SJCRH30 (cell line): ENCODE measurements at regions not wholly inside any gene's neighbourhood (a gene's known extent, or its start where the extent isn't known, plus 50 kb on each side); places are given as distances from the start of the nearest gene placed in this dataset.
"Not testable (repeated sequence)": the region's sequence is repeated elsewhere in the genome, so short reads cannot be mapped to it uniquely, and the experiment has no call there.

ENCODE experiments used
- DNase-seq, 2 experiments: peaks; one replicate each; pipeline ENCODE4 v3.0.0-alpha.2; 2015 to 2020
- H3K27ac ChIP-seq: fragments of 250-450 bp; sonication (Bioruptor Pico); 2 replicates; pipeline ENCODE4 v1.5.1; 2020; ENCODE audit warnings: mild to moderate bottlenecking, moderate library complexity
- H3K27me3 ChIP-seq: fragments of 250-450 bp; sonication (Bioruptor Pico); 2 replicates; pipeline ENCODE4 v1.5.1; 2020; ENCODE audit warnings: mild to moderate bottlenecking, moderate library complexity
- H3K36me3 ChIP-seq: fragments of 250-450 bp; sonication (Bioruptor Pico); 2 replicates; pipeline ENCODE4 v1.5.1; 2020; ENCODE audit warnings: mild to moderate bottlenecking, moderate library complexity
- H3K4me1 ChIP-seq: fragments of 250-450 bp; sonication (Bioruptor Pico); 2 replicates; pipeline ENCODE4 v1.5.1; 2020; ENCODE audit warnings: mild to moderate bottlenecking, moderate library complexity
- H3K4me3 ChIP-seq: fragments of 250-450 bp; sonication (Bioruptor Pico); 2 replicates; pipeline ENCODE4 v1.5.1; 2020; ENCODE audit warnings: mild to moderate bottlenecking, moderate library complexity
- H3K9me3 ChIP-seq: fragments of 250-450 bp; sonication (Bioruptor Pico); replicated peaks from 2 replicates; pipeline ENCODE4 v1.5.1; 2020; ENCODE audit warnings: mild to moderate bottlenecking, moderate library complexity

DNA sequence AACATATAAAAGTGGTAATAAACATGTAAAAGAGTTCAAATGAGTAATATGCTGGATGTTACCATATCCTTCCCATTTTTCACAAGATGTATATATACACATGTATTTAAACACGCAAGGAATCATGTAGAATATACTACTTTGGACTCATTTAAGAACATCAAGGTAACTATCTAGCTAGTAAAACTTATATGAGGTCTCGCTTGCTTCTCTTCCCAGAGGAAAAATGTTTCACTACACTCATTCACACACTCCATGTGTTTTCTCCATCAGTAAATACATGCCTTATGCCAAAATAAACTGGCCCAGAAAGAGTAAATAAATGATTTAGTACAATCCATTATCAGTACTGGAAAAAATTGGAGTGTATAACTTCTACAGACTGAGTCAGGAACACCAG lies 229.2 kb upstream of the MME start:
- no peak for DNase-seq
- no peak overlapping the region for H3K27ac ChIP-seq
- H3K27me3 ChIP-seq = no peaks in the 10 kb centered on the region
- no peaks in the 10 kb centered on the region for H3K36me3 ChIP-seq
- H3K4me3 ChIP-seq = no peak overlapping the region
- no peaks in the 10 kb centered on the region for H3K4me1 ChIP-seq
- no peaks in the 10 kb centered on the region for H3K9me3 ChIP-seq

- H3K27ac ChIP-seq = no peak overlapping the region
- H3K9me3 ChIP-seq = no peaks in the 10 kb centered on the region
- H3K36me3 ChIP-seq = no peaks in the 10 kb centered on the region
- H3K27me3 ChIP-seq = no peaks in the 10 kb centered on the region
- no peaks in the 10 kb centered on the region for H3K4me1 ChIP-seq
- DNase-seq = no peak
- H3K4me3 ChIP-seq = no peak overlapping the region
Observed at GRCh38 chr3:154849408-154849807, 230.7 kb upstream of the MME start.

DNA sequence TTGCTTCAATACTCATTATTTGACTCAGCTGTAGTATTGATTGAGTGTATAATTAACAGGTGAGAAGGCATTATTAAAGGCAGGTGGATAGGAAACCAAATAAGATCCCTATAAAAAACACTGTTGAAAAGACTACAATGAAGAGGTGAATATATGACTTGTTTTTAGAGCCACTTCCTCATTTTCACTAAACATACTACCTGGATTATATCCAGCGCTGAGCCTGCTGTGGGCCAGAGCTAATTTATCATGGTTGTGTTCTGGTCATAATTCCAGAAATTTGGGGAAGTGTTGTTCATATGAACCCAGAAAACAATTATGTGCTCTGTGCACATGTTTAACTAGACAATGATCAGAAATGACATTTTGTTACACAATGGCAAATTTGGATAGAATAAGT lies 235.3 kb upstream of the MME start:
- Histone ChIP-seq H3K36me3 (no peaks in the 10 kb centered on the region), H3K4me1 (no peaks in the 10 kb centered on the region), H3K27me3 (no peaks in the 10 kb centered on the region), H3K9me3 (no peaks in the 10 kb centered on the region), H3K4me3 (no peak overlapping the region), H3K27ac (no peak overlapping the region)
- no peak for DNase-seq

- H3K27ac ChIP-seq = no peak overlapping the region
- H3K4me3 ChIP-seq = no peak overlapping the region
- no peaks in the 10 kb centered on the region for H3K9me3 ChIP-seq
- H3K4me1 ChIP-seq = no peaks in the 10 kb centered on the region
- H3K36me3 ChIP-seq = no peaks in the 10 kb centered on the region
- no peaks in the 10 kb centered on the region for H3K27me3 ChIP-seq
- no peak for DNase-seq
Observed at GRCh38 chr3:154843647-154844046, 236.5 kb upstream of the MME start.

DNA sequence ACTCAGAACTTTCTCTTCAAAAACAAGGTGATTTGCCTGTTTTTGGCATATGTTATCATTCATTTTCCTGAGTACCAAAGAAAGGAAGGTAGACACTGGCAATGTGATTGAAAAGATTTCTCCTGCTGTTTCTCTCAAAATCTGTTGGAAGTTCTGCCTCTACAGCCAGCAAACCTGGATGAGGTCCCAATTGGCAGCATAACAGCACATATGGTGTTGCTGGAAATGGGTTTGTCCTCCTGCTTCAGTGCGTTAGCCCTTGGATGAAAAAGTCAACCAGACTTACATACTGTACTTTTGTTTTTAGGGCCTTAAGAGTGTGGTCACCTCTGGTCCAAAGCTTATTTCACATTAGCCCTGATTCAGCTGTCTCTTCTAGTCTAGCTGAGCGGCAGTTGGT lies 237.6 kb upstream of the MME start:
- Histone ChIP-seq H3K4me3 (no peak overlapping the region), H3K27me3 (no peaks in the 10 kb centered on the region), H3K27ac (no peak overlapping the region), H3K36me3 (no peaks in the 10 kb centered on the region), H3K9me3 (no peaks in the 10 kb centered on the region), H3K4me1 (no peaks in the 10 kb centered on the region)
- DNase-seq = no peak

DNA sequence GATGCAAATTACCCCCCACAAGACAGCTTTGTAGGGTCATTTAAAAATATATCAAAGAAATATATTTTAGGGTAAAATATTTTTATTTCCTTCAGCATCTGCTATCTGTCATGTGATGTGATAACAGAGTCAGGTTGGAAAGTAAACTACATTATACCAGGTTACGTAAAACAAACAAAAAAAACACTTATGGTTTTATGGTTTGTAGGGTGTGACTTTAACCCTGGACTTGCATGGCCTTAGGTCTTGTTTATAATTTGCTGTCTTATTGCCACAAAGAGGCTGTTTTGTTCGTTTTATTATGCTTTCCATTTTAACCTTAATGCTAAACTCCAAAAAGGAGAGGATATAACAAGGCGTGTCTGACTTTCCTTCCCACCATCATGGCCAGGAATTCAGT lies 244.5 kb upstream of the MME start:
- no peak overlapping the region for H3K4me3 ChIP-seq
- H3K9me3 ChIP-seq = no peaks in the 10 kb centered on the region
- no peaks in the 10 kb centered on the region for H3K27me3 ChIP-seq
- H3K4me1 ChIP-seq = no peaks in the 10 kb centered on the region
- no peak overlapping the region for H3K27ac ChIP-seq
- no peak for DNase-seq
- no peaks in the 10 kb centered on the region for H3K36me3 ChIP-seq

GRCh38 chr3:154834831-154835230 lies 245.3 kb upstream of the MME start:
- H3K9me3 ChIP-seq, DNase-seq, H3K27ac ChIP-seq, H3K36me3 ChIP-seq, H3K4me3 ChIP-seq, H3K4me1 ChIP-seq, H3K27me3 ChIP-seq: not testable (repeated sequence)

- Histone ChIP-seq H3K9me3 (no peaks in the 10 kb centered on the region), H3K27ac (no peak overlapping the region)
- DNase-seq = no peak
Observed at GRCh38 chr3:154829929-154830328, 250.2 kb upstream of the MME start.

DNA sequence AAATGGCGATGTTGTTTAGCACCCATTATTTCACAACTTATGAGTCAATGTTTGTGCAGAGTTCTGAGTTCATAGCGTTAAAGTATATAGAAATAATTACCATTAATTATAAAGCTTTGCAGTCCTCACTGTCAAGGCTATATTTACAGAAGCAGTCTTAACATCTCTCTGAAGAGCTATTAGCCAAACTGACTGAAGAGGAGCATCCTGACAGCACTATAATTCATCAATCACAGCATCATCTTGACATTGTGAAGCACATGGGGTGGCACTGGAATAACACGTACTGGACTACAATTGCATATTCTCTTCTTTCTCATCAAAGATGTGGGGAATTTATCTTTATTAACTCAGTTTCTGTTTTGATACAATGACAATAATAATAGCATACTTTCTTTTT lies 260.6 kb upstream of the MME start:
- Histone ChIP-seq H3K9me3 (no peaks in the 10 kb centered on the region), H3K36me3 (no peaks in the 10 kb centered on the region), H3K4me3 (no peak overlapping the region), H3K4me1 (no peaks in the 10 kb centered on the region), H3K27me3 (no peaks in the 10 kb centered on the region), H3K27ac (no peak overlapping the region)
- no peak for DNase-seq

More at GRCh38 chr3:154829929-154830328, 250.2 kb upstream of the MME start:
- Histone ChIP-seq H3K27me3 (no peaks in the 10 kb centered on the region), H3K36me3 (no peaks in the 10 kb centered on the region), H3K4me3 (no peak overlapping the region), H3K4me1 (no peaks in the 10 kb centered on the region)

DNA sequence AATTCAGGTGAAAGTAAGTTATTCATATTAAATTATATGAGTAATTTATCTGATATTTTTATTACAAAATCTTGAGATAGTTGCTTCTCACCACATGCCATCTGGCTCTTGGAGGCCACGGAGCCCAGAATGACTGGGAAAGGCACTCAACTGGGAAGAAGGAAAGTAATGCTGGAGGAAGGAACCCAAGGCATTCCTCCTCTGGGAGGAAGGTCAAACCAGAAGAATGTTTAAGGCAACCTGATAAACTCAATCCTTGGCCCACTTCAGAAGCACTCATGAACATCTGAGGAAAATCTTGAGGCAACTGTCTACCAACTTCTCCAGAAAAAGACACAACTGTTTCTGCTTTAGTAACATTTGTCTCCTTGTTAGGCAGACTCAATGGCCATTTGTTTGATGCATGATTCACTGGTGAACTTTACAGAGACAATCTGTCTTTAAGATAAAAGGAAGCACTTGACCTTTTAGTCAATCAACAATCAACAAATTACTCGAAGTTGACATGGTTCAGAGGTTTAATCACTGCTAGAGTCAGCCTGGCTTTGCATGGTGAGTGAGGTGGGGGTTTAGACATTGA lies 261.4 kb upstream of the MME start:
- no peak overlapping the region for H3K27ac ChIP-seq
- no peak overlapping the region for H3K4me3 ChIP-seq
- H3K4me1 ChIP-seq = no peaks in the 10 kb centered on the region
- H3K9me3 ChIP-seq = no peaks in the 10 kb centered on the region
- no peak for DNase-seq
- H3K36me3 ChIP-seq = no peaks in the 10 kb centered on the region
- no peaks in the 10 kb centered on the region for H3K27me3 ChIP-seq

DNA sequence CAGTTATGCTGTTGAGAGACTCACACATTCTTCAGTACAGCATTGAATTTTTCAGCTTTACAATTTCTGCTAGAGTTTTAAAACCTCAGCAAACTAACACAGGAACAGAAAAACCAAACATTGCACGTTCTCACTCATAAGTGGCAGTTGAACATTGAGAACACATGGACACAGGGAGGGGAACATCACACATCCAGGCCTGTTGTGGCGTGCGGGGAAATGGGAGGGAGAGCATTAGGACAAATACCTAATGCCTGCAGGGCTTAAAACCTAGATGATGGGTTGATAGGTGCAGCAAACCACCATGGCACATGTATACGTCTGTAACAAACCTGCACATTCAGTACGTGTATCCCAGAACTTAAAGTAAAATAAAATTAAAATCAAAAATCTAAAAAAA lies 270.1 kb upstream of the MME start:
- not testable (repeated sequence) for H3K9me3 ChIP-seq, H3K27me3 ChIP-seq, H3K4me1 ChIP-seq, DNase-seq, H3K36me3 ChIP-seq, H3K27ac ChIP-seq, H3K4me3 ChIP-seq

DNA sequence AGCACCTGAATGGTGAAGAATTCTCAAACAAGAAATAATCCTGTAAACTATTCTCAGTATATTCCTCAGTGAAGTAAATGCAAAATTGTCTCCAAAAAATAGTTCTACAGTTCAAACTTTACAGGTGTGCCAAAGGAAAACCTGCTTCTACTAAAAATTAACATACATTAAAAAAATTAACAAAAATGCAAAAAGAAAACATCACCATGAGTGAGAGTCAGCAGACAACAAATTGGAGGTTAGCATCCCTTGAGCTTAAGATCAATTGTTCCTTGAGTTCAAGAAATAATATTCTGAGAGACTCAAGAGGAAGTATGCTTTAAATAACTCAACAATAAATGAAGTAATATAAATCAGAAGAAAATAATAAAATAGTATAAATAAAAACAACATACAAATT lies 278.4 kb upstream of the MME start:
- H3K4me1 ChIP-seq = no peaks in the 10 kb centered on the region
- no peak for DNase-seq
- H3K9me3 ChIP-seq = no peaks in the 10 kb centered on the region
- H3K4me3 ChIP-seq = no peak overlapping the region
- H3K36me3 ChIP-seq = no peaks in the 10 kb centered on the region; the same call in 1 of the 2 replicates
- H3K27ac ChIP-seq = no peak overlapping the region
- H3K27me3 ChIP-seq = no peaks in the 10 kb centered on the region

GRCh38 chr3:154799800-154800199 lies 280.3 kb upstream of the MME start:
- no peak for DNase-seq
- no peaks in the 10 kb centered on the region for H3K9me3 ChIP-seq
- H3K36me3 ChIP-seq = no peaks in the 10 kb centered on the region; the same call in 1 of the 2 replicates
- H3K27me3 ChIP-seq = no peaks in the 10 kb centered on the region
- peaks cover 3% of the 10 kb centered on the region; the same call in 1 of the 2 replicates for H3K4me1 ChIP-seq
- H3K4me3 ChIP-seq = no peak overlapping the region
- H3K27ac ChIP-seq = no peak overlapping the region

- Histone ChIP-seq H3K27me3 (no peaks in the 10 kb centered on the region), H3K27ac (no peak overlapping the region), H3K9me3 (no peaks in the 10 kb centered on the region), H3K4me1 (peaks cover 5% of the 10 kb centered on the region; the same call in 1 of the 2 replicates), H3K4me3 (no peak overlapping the region), H3K36me3 (no peaks in the 10 kb centered on the region; the same call in 1 of the 2 replicates)
- no peak for DNase-seq
Observed at GRCh38 chr3:154795582-154795981, 284.5 kb upstream of the MME start.

GRCh38 chr3:154794814-154795445 lies 285.2 kb upstream of the MME start:
- peaks cover 5% of the 10 kb centered on the region; the same call in 1 of the 2 replicates for H3K4me1 ChIP-seq
- H3K27ac ChIP-seq = no peak overlapping the region
- H3K9me3 ChIP-seq = no peaks in the 10 kb centered on the region
- no peak overlapping the region for H3K4me3 ChIP-seq
- H3K27me3 ChIP-seq = no peaks in the 10 kb centered on the region
- no peak for DNase-seq
- no peaks in the 10 kb centered on the region; the same call in 1 of the 2 replicates for H3K36me3 ChIP-seq

DNA sequence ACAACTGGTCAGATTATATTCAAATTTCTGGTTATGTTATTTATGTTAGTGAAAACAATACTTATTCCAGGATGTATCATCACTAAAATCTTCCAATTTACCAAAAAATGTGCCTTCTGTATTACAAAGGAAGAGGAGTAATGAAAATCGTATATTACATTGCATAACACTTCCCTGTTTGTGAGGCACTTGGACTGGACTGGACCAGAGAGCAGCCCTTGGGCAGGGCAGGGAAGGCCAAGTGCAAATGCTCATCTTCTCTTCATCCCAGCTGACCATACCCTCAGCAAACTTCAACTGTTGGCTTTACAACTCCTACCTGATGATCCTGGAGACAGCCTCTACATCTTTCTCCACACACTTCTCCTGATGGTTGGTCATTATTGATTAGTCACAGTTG lies 285.7 kb upstream of the MME start:
- Histone ChIP-seq H3K27ac (no peak overlapping the region), H3K36me3 (no peaks in the 10 kb centered on the region; the same call in 1 of the 2 replicates), H3K27me3 (no peaks in the 10 kb centered on the region), H3K4me1 (peaks cover 5% of the 10 kb centered on the region; the same call in 1 of the 2 replicates), H3K4me3 (no peak overlapping the region), H3K9me3 (no peaks in the 10 kb centered on the region)
- no peak for DNase-seq
